AG04450 (cell line): ENCODE measurements at regions not wholly inside any gene's neighbourhood (a gene's known extent, or its start where the extent isn't known, plus 50 kb on each side); places are given as distances from the start of the nearest gene placed in this dataset.

Experiments
- CTCF ChIA-PET: fragments of 300-600, 350-600 bp; formaldehyde crosslinking; extraction: SDS; loops from one replicate; lab custom pipeline; 2022; ENCODE audit warnings: antibody characterized with exemption, inconsistent platforms; lab: Charles Lee
- POLR2A ChIA-PET: fragments of 350-600 bp; formaldehyde crosslinking; extraction: SDS; loops from one replicate; lab custom pipeline; 2021; ENCODE audit warnings: antibody characterized with exemption, inconsistent platforms; lab: Yijun Ruan, JAX
- DNase-seq: peaks from one replicate; pipeline ENCODE4 v3.0.0-alpha.2; 2011; ENCODE audit warnings: low read depth, low spot score
- H3K27ac ChIP-seq: one replicate; pipeline ENCODE4 v1.5.1; 2012; ENCODE audit warnings: low read depth, low read length, control low read depth
- H3K27me3 ChIP-seq: one replicate; pipeline ENCODE4 v1.6.0; 2012; ENCODE audit warnings: low read length; ENCODE audit not compliant: control insufficient read depth, insufficient read depth
- H3K4me3 ChIP-seq: 2 replicates; pipeline ENCODE4 v1.5.1; 2011; ENCODE audit warnings: mild to moderate bottlenecking, low read depth, low read length, control low read depth
- H3K9me3 ChIP-seq: 2 replicates; pipeline ENCODE4 v1.5.1; 2012; ENCODE audit warnings: low read length; ENCODE audit not compliant: control insufficient read depth, insufficient read depth
- TF ChIP-seq, protein P1 (sequence below): IDR thresholded peaks from 2 replicates; pipeline ENCODE4 v1.5.1; 2011; ENCODE audit warnings: low read depth, low read length, control low read depth, inconsistent platforms

DNA sequence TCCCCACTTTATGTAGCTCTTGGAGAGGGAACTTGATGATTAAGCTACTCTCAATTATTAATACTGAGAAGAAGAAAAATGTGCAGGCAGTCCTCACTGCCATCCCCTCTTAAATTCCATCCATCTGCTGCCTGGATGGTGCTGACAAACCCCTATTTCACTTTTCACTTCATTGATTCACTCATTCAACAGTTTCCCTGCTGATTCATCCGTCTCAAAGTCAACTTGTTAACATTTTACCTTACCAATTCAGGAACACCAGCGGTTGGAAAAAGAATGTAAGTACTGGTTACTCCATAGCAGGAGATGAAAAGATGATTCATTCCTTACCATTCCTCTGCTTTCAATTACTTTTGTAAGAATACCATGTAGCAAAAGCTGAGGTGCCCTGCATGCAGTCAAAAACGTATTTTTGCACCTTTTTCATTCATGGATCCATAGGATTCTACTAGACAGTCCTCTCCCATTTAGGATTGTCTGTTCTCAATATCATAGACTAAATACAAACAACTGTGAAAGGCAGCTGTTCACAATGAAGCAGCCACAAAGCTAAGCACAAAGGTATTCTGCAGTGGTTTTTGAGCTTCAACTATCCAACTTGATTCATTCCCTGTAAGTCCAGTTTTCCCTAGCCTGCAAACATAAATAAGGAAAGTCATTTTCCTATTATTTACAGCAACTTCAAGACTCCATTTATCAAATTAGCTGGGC is 262.0 kb downstream of the MREG start:
- TF ChIP-seq, protein P1, sequence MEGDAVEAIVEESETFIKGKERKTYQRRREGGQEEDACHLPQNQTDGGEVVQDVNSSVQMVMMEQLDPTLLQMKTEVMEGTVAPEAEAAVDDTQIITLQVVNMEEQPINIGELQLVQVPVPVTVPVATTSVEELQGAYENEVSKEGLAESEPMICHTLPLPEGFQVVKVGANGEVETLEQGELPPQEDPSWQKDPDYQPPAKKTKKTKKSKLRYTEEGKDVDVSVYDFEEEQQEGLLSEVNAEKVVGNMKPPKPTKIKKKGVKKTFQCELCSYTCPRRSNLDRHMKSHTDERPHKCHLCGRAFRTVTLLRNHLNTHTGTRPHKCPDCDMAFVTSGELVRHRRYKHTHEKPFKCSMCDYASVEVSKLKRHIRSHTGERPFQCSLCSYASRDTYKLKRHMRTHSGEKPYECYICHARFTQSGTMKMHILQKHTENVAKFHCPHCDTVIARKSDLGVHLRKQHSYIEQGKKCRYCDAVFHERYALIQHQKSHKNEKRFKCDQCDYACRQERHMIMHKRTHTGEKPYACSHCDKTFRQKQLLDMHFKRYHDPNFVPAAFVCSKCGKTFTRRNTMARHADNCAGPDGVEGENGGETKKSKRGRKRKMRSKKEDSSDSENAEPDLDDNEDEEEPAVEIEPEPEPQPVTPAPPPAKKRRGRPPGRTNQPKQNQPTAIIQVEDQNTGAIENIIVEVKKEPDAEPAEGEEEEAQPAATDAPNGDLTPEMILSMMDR: no peak
- no peaks in the 10 kb centered on the region for H3K9me3 ChIP-seq
- ChIA-PET CTCF (interaction anchor here (1.3 kb wide), 1 partner anchor 36 kb away, joined by 3 read pairs; no protein-coding TSS in a partner anchor), POLR2A (interaction anchor here (0.6 to 1.1 kb wide), 6 partner anchors 13 to 149 kb away, joined by 3 to 4 read pairs (median 3); no protein-coding TSS in a partner anchor)
- DNase-seq: peak; percentile 60
- H3K27me3 ChIP-seq: no peaks in the 10 kb centered on the region
- no peak overlapping the region for H3K27ac ChIP-seq
- no peak overlapping the region for H3K4me3 ChIP-seq

DNA sequence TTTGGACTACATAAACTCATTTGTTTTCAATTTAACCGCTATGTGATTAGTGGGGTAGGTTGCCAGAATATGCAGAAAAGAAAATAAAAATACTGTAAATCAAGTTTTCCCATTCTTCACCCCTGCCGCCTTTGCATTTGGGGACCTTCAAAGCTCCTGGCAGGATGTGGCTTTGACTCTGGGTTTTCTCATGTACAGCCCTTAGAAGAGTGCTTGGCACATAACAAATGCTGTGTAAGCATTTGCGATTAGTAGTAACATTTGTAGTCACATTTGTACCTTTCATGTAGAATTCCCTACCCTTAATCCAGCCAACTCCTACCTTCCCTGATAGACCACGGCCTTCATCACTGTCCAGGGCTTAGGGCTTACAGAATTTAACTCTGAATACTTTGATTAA is 262.6 kb downstream of the MREG start:
- TF ChIP-seq, protein P1: no peak
- no peak overlapping the region for H3K27ac ChIP-seq
- CTCF ChIA-PET: interaction anchor here (1.3 kb wide), 1 partner anchor 35 kb away, joined by 3 read pairs; no protein-coding TSS in a partner anchor
- no peak for DNase-seq
- no peaks in the 10 kb centered on the region for H3K27me3 ChIP-seq
- POLR2A ChIA-PET: interaction anchor here (1.1 kb wide), 1 partner anchor 13 kb away, joined by 4 read pairs; no protein-coding TSS in a partner anchor
- H3K4me3 ChIP-seq: no peak overlapping the region
- no peaks in the 10 kb centered on the region for H3K9me3 ChIP-seq

DNA sequence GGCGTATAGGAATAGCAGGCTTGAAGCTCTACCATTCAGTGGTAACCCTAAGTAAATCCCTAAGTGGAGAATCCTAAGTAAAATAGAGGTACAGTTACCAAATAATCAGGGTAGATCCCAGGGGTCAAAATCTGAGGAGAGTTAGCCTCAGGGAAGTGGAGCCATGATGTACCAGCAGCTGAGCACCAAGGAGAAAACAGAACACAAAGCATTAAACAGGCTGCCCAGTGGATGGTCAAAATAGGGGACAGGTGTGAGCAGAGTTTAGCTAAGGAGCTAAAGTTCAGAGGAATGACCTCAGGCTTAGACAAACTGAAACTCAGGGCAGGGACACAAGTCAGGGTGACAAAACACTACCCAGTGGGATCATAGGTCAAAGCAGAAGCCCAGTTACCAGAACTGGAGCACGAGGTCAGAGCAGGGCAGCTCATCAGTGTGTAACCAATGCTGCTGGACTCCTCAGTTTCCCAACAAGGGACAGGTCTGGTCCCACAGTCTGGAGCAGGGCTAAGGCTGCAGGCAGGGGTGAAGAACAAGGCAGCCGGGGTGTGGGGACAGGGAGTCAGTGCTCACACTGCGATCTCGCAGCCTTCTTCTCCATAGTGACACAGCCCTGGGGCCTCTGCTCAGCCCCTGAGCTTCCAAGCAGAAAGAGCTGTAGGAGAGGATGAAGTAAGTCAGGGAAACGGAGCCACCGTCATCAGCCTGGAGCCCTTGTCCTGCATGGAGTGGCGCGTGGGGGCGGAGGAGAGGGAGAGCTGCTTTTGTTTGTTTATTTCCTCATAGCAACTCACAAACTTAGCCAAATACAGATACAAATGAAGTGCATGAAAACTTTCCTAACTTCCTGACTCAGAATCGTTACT is 264.0 kb downstream of the MREG start:
- ChIA-PET POLR2A (interaction anchor here (0.6 kb wide), 1 partner anchor 19 kb away, joined by 3 read pairs; no protein-coding TSS in a partner anchor), CTCF (no interaction called here)
- TF ChIP-seq, protein P1: no peak

DNA sequence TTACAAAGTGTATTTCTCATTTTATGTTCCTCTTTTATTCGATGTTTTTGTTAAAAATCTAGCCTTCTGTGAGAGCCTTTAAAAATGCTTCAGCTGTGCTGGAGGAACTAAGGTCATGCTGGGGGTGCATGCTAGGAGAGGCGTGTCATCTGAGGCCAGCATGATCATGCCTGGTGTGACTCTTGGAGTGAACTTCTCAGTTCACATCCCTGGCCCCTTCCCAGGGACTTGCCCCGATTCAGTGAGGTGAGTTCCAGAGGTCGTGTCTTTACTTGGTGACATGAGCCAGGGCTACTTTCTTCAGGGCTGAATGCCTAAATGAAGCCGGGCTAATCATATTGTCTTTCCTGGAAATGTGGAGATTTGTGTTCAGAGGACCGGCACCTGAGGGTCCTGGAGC is 264.9 kb downstream of the MREG start:
- no peak for DNase-seq
- CTCF ChIA-PET: interaction anchor here (1.3 kb wide), 1 partner anchor 60 kb away, joined by 3 read pairs; no protein-coding TSS in a partner anchor
- H3K27me3 ChIP-seq: no peaks in the 10 kb centered on the region

More for the DNA sequence above, 264.0 kb downstream of the MREG start:
- Histone ChIP-seq H3K4me3 (no peak overlapping the region), H3K27ac (no peak overlapping the region), H3K27me3 (no peaks in the 10 kb centered on the region), H3K9me3 (no peaks in the 10 kb centered on the region)
- DNase-seq: no peak

More for the DNA sequence above, 264.9 kb downstream of the MREG start:
- Histone ChIP-seq H3K9me3 (no peaks in the 10 kb centered on the region), H3K27ac (no peak overlapping the region), H3K4me3 (no peak overlapping the region)
- TF ChIP-seq, protein P1: no peak
- POLR2A ChIA-PET: no interaction called here
